MM.1S (cell line): ENCODE measurements at regions not wholly inside any gene's neighbourhood (a gene's known extent, or its start where the extent isn't known, plus 50 kb on each side); places are given as distances from the start of the nearest gene placed in this dataset.

Source experiments
- CTCF ChIP-seq: fragments of 300-600 bp; sonication (generic); IDR thresholded peaks from 2 replicates; pipeline ENCODE4 v1.5.1; 2016; ENCODE audit warnings: antibody characterized with exemption, low read length, mixed read lengths
- EZH2phosphoT487 ChIP-seq: fragments of 300-600 bp; sonication (generic); IDR thresholded peaks from 2 replicates; pipeline ENCODE4 v1.6.1; 2018; ENCODE audit warnings: antibody characterized with exemption, low read length

DNA sequence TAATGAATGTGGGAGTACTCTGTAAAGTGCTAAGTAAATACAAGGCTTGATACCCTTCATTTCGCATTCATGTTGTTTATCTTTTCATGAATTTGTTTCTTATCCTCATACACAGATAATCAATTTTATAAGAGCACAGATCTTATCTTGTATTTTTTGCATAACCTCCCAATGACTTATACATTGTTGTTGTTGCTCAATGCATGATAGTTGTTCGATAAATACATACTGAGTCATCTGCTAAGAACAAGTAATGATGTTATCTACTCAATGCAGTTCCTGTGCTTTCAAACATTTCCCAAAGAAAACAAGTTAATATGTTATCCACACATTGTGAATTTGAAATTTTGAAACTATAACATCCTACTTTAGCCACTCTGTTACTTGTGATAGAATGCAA, 60.7 kb downstream of the TAF11L14 start:
- TF ChIP-seq CTCF (no peak), EZH2phosphoT487 (no peak)
